Type B pancreatic cell (in vitro differentiated cells): ENCODE measurements at regions not wholly inside any gene's neighbourhood (a gene's known extent, or its start where the extent isn't known, plus 50 kb on each side); places are given as distances from the start of the nearest gene placed in this dataset.
"Not testable (repeated sequence)": the region's sequence is repeated elsewhere in the genome, so short reads cannot be mapped to it uniquely, and the experiment has no call there.

ENCODE experiments used
- DNase-seq: peaks from one replicate; pipeline ENCODE4 v3.0.0; 2021; ENCODE audit warnings: mixed read lengths; ENCODE audit not compliant: unreplicated experiment; ENCODE audit errors: extremely low spot score
- H3K27ac Mint-ChIP-seq: 2 replicates; pipeline ENCODE4 v1.8.0; 2021; ENCODE audit warnings: mild to moderate bottlenecking, mixed read lengths
- H3K27me3 Mint-ChIP-seq: 2 replicates; pipeline ENCODE4 v1.8.0; 2021; ENCODE audit warnings: mixed read lengths
- H3K36me3 Mint-ChIP-seq: 2 replicates; pipeline ENCODE4 v1.8.0; 2021; ENCODE audit warnings: mixed read lengths
- H3K4me1 Mint-ChIP-seq: one replicate; pipeline ENCODE4 v1.8.0; 2021; ENCODE audit warnings: mixed read lengths; ENCODE audit not compliant: unreplicated experiment
- H3K4me3 Mint-ChIP-seq: 2 replicates; pipeline ENCODE4 v1.8.0; 2021; ENCODE audit warnings: mild to moderate bottlenecking, mixed read lengths
- H3K9me3 Mint-ChIP-seq: 2 replicates; pipeline ENCODE4 v1.8.0; 2021; ENCODE audit warnings: mixed read lengths
- TF ChIP-seq, protein P1 (sequence below): fragments of 200-600 bp; sonication (generic); conservative IDR thresholded peaks from 2 replicates; pipeline ENCODE4 v1.5.0; 2021; ENCODE audit warnings: antibody characterized with exemption, mild to moderate bottlenecking

DNA sequence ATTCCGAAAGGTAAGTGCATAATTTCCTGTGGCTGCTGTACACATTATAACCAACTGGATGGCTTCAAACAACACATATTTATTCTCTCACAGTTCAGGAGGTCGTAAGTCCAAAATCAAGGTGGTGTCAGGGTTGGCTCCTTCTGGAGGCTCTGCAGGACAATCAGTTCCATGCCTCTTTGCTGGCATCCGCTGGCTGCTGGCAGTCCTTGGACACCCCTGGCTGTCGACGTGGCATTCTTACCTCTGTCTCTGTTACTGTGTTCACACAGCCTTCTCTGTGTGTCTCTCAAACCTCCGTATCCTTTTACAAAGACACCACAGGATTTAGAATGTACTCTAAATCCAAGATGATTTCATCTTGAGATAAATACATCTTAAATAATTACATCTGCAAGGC is 398.8 kb upstream of the ATP10A start:
- Mint-ChIP-seq H3K4me1 (no peaks in the 10 kb centered on the region), H3K4me3 (no peak overlapping the region), H3K27me3 (peaks cover 7% of the 10 kb centered on the region), H3K9me3 (no peaks in the 10 kb centered on the region), H3K36me3 (no peaks in the 10 kb centered on the region), H3K27ac (no peak overlapping the region)
- TF ChIP-seq, protein P1, sequence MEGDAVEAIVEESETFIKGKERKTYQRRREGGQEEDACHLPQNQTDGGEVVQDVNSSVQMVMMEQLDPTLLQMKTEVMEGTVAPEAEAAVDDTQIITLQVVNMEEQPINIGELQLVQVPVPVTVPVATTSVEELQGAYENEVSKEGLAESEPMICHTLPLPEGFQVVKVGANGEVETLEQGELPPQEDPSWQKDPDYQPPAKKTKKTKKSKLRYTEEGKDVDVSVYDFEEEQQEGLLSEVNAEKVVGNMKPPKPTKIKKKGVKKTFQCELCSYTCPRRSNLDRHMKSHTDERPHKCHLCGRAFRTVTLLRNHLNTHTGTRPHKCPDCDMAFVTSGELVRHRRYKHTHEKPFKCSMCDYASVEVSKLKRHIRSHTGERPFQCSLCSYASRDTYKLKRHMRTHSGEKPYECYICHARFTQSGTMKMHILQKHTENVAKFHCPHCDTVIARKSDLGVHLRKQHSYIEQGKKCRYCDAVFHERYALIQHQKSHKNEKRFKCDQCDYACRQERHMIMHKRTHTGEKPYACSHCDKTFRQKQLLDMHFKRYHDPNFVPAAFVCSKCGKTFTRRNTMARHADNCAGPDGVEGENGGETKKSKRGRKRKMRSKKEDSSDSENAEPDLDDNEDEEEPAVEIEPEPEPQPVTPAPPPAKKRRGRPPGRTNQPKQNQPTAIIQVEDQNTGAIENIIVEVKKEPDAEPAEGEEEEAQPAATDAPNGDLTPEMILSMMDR, result no peak
- DNase-seq, result no peak

DNA sequence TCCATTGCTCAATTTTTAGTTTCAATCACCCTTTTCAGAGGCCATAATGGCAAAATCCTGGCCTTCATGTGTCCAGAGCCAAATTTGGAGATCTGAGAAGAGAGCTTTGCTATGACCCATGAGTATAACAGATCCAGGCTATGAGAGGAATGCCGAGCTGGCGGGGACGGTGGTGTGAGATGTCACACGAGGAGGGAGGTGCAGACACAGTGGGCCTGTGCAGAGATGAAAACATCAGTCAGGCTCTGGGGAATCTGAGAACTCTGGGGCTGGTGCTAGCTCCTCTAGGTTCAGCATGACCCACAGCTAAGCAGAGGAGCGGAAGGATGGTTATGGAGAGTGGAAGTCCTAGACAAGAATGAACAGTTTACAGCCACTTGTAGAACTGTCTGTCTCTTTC is 398.3 kb upstream of the ATP10A start:
- H3K27ac Mint-ChIP-seq, result no peak overlapping the region
- H3K27me3 Mint-ChIP-seq, result peaks cover 7% of the 10 kb centered on the region
- H3K9me3 Mint-ChIP-seq, result no peaks in the 10 kb centered on the region
- no peak for DNase-seq
- TF ChIP-seq, protein P1, result no peak
- no peaks in the 10 kb centered on the region for H3K4me1 Mint-ChIP-seq
- H3K4me3 Mint-ChIP-seq, result no peak overlapping the region
- H3K36me3 Mint-ChIP-seq, result no peaks in the 10 kb centered on the region

DNA sequence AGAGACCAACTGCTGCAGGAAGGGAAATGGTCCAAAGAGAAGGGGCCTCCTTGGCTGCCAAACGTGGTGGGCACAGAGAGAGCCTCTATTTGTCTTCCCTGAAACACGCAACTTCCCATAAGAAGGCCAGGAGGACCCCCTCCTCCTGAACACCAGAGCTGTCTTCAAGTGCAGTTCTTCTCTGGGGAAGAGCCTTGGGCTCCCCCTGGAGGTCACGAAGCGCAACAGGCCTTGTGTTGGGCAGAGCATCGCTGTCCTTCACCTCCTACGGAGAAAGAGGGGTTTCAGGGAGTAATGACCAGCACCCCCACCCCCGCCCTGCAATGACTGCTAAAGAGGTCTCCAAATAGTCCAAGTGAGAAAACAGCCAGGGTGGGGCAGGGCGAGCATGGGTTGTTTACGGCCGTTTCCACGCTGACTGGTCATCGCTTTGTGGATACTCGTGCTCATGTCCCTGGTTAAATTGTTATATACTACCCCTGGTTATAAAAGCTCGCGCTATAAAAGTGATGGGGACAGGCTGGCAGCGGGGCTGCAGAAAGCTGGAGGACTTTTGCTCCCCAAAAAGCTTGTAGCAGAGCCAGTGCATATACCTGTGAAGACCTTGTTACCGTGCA is 397.5 kb upstream of the ATP10A start:
- DNase-seq, result no peak
- TF ChIP-seq, protein P1, result peak; percentile 89
- no peaks in the 10 kb centered on the region for H3K4me1 Mint-ChIP-seq
- no peak overlapping the region for H3K27ac Mint-ChIP-seq
- no peaks in the 10 kb centered on the region for H3K36me3 Mint-ChIP-seq
- no peak overlapping the region for H3K4me3 Mint-ChIP-seq
- peaks cover 7% of the 10 kb centered on the region for H3K27me3 Mint-ChIP-seq
- H3K9me3 Mint-ChIP-seq, result no peaks in the 10 kb centered on the region

DNA sequence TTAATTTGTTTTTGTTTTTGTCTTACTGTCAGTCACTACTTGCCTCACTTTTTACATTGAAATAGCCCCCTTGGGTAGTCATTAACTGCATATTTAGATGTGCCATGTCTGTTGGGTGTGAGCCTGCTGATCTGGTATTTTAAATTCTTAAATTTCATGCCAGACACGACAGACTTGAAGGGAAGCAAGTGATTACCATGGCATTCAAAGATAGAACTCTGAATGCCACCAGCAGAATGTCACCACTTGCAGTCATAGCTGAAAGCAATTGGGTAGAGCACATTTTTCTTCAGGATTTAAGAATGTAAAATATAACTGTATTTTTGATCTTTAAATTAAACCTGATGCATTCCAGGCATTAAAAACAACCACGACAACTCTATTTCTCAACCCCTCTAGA is 396.5 kb upstream of the ATP10A start:
- TF ChIP-seq, protein P1, result no peak
- DNase-seq, result no peak
- Mint-ChIP-seq H3K4me1 (no peaks in the 10 kb centered on the region), H3K36me3 (no peaks in the 10 kb centered on the region), H3K27ac (no peak overlapping the region), H3K27me3 (peaks cover 7% of the 10 kb centered on the region), H3K9me3 (no peaks in the 10 kb centered on the region), H3K4me3 (no peak overlapping the region)

DNA sequence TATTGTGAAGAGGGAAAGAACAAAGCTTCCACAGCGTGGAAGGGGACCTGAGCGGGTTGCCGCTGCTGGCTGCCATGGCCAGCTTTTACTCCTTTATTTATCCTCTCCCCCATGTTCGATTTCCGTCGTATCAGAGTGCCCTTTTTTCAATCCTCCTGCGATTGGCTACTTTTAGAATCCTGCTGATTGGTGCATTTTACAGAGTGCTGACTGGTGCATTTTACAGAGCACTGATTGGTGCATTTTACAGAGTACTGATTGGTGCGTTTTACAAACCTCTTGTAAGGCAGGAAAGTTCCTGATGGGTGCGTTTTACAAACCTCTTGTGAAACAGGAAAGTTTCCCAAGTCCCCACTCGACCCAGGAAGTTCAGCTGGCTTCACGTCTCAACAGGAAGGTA is 381.7 kb upstream of the ATP10A start:
- H3K27ac Mint-ChIP-seq, DNase-seq, H3K9me3 Mint-ChIP-seq, H3K4me1 Mint-ChIP-seq, H3K36me3 Mint-ChIP-seq, H3K27me3 Mint-ChIP-seq, H3K4me3 Mint-ChIP-seq: not testable (repeated sequence)

DNA sequence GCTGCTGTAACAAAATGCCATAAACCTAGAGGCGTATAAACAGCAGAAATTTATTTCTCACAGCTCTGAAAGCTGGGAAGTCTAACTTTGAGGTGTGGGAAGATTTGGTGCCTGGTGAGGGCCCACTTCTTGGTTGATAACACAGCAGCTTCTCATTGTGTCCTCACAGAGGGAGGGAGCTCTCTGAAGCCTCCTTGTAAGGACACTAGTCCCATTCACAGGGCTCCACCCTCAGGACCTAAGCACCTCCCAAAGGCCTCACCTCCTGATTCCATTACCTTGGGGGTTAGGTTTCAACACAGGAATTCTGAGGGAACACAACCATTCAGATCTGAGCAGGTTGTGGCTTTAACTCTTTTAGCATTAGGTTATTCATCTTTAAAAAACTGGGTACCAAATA is 380.3 kb upstream of the ATP10A start:
- Mint-ChIP-seq H3K4me1 (no peaks in the 10 kb centered on the region), H3K4me3 (no peak overlapping the region), H3K9me3 (no peaks in the 10 kb centered on the region), H3K27ac (no peak overlapping the region), H3K36me3 (no peaks in the 10 kb centered on the region), H3K27me3 (peaks cover 7% of the 10 kb centered on the region)
- DNase-seq, result no peak
- TF ChIP-seq, protein P1, result no peak
